Renal cortex interstitium (tissue), 11 donors: ENCODE measurements at regions not wholly inside any gene's neighbourhood (a gene's known extent, or its start where the extent isn't known, plus 50 kb on each side); places are given as distances from the start of the nearest gene placed in this dataset.

Source experiments
- DNase-seq, 11 donors: peaks; one replicate each; pipeline ENCODE4 v3.0.0-alpha.2; 2013; ENCODE audit warnings: low read depth in 9 of 11, low spot score in 4 of 11; ENCODE audit errors: extremely low read depth in 1 of 11

- no peak for DNase-seq
These were observed 154.4 kb upstream of the COL5A1 start for GRCh38 chr9:134487066-134487710.

GRCh38 chr9:134488331-134489280 lies 153.0 kb upstream of the COL5A1 start:
- DNase-seq = no peak

GRCh38 chr9:134489621-134490408 lies 151.8 kb upstream of the COL5A1 start:
- DNase-seq = no peak

GRCh38 chr9:134490446-134490845 lies 151.2 kb upstream of the COL5A1 start:
- no peak for DNase-seq

- DNase-seq = no peak
These were observed 150.3 kb upstream of the COL5A1 start for GRCh38 chr9:134491196-134491835.

GRCh38 chr9:134491856-134492255 lies 149.7 kb upstream of the COL5A1 start:
- DNase-seq = no peak

GRCh38 chr9:134492281-134492691 lies 149.3 kb upstream of the COL5A1 start:
- peak in 6 of 11 donors; percentile 42 to 77 (median 68) for DNase-seq

- no peak for DNase-seq
These were observed 148.7 kb upstream of the COL5A1 start for GRCh38 chr9:134492721-134493460.

GRCh38 chr9:134493461-134494272 lies 147.9 kb upstream of the COL5A1 start:
- DNase-seq = no peak

GRCh38 chr9:134494273-134494815 lies 147.3 kb upstream of the COL5A1 start:
- no peak for DNase-seq

GRCh38 chr9:134494905-134495304 lies 146.7 kb upstream of the COL5A1 start:
- DNase-seq = no peak

- no peak for DNase-seq
These were observed 145.7 kb upstream of the COL5A1 start for GRCh38 chr9:134495881-134496412.

- no peak for DNase-seq
These were observed 145.0 kb upstream of the COL5A1 start for GRCh38 chr9:134496413-134497282.

GRCh38 chr9:134497283-134497860 lies 144.2 kb upstream of the COL5A1 start:
- DNase-seq = no peak

- no peak for DNase-seq
These were observed 142.8 kb upstream of the COL5A1 start for GRCh38 chr9:134498814-134499166.
